ENCODE measurements at regions not wholly inside any gene's neighbourhood (a gene's known extent, or its start where the extent isn't known, plus 50 kb on each side); places are given as distances from the start of the nearest gene placed in this dataset.

- dilution Hi-C loops (cut with MboI; ENCODE audit: extremely low pct_ligation_motif_present, low sequenced_read_pairs) = no loop called here
- no peak overlapping the region for H3K4me2 ChIP-seq (ENCODE audit: insufficient read depth, low read length)
- no peaks in the 10 kb centered on the region for H3K79me2 ChIP-seq (ENCODE audit: control insufficient read depth, insufficient read depth, low read length)
- no peaks in the 10 kb centered on the region for H4K20me1 ChIP-seq (replicated peaks; ENCODE audit: control insufficient read depth, extremely low read depth, insufficient read depth, low read length)
- H2AFZ ChIP-seq (ENCODE audit: low read depth, low read length) = no peak overlapping the region
- H3K9me1 ChIP-seq (replicated peaks; ENCODE audit: control insufficient read depth, extremely low read depth, insufficient read depth, low read length) = no peaks in the 10 kb centered on the region
- H3K27me3 ChIP-seq (ENCODE audit: control insufficient read depth in 2 of 2, insufficient read depth in 2 of 2, low read length in 2 of 2) = no peaks in the 10 kb centered on the region
- H3K4me1 ChIP-seq (ENCODE audit: control insufficient read depth, extremely low read depth, insufficient read depth, low read length) = no peaks in the 10 kb centered on the region
- no peak overlapping the region for H3K27ac ChIP-seq (ENCODE audit: insufficient read depth, low read depth, low read length)
- ChIA-PET POLR2A (no interaction called here), CTCF (no interaction called here)
- no TSS peak for BruUV-seq (replicated peaks)
- DNase-seq (ENCODE audit: low read depth, low spot score) (no peak), FAIRE-seq (no peak)
- H3K4me3 ChIP-seq (replicated peaks in 1 of 3; ENCODE audit: insufficient read depth in 1 of 3, low read depth in 1 of 3, low read length in 3 of 3) = no peak overlapping the region
- intact Hi-C loops (cut with micrococcal nuclease) = no loop called here
- H3K9me3 ChIP-seq (replicated peaks; ENCODE audit: control insufficient read depth, insufficient read depth, low read length) = peaks cover 7% of the 10 kb centered on the region
- no peak overlapping the region for H3K9ac ChIP-seq (replicated peaks; ENCODE audit: extremely low read depth, insufficient read depth, low read length)
- TF ChIP-seq JUN (IDR thresholded peaks at IDR 0.05; ENCODE audit: borderline replicate concordance, insufficient read depth, insufficient read length, low read depth) = no peak
- TF ChIP-seq FOS (IDR thresholded peaks at IDR 0.05; ENCODE audit: borderline replicate concordance, insufficient read depth, low read length) = no peak
- TF ChIP-seq MYC (IDR thresholded peaks at IDR 0.05; ENCODE audit: low read depth, low read length) = no peak
- TF ChIP-seq GATA2 (IDR thresholded peaks at IDR 0.05; ENCODE audit: insufficient read depth, insufficient read length, low read depth, low read length) = no peak
- no peak for TF ChIP-seq CTCF (IDR thresholded peaks at IDR 0.05; ENCODE audit: extremely low read depth in 1 of 2, insufficient read depth in 1 of 2, low read depth in 1 of 2, low read length in 2 of 2)
- no peak for TF ChIP-seq EZH2 (IDR thresholded peaks at IDR 0.05; ENCODE audit: borderline replicate concordance, low read depth, low read length, severe bottlenecking)
- TF ChIP-seq POLR2AphosphoS5 (IDR thresholded peaks at IDR 0.05; ENCODE audit: insufficient read depth, low read depth, low read length) = no peak
- TF ChIP-seq MAX (IDR thresholded peaks at IDR 0.05; ENCODE audit: insufficient read depth, insufficient read length) = no peak
- TF ChIP-seq POLR2A (IDR thresholded peaks at IDR 0.05; ENCODE audit: low read depth, low read length) = no peak
- H3K36me3 ChIP-seq (ENCODE audit: control insufficient read depth in 2 of 2, extremely low read depth in 1 of 2, insufficient read depth in 2 of 2, low read length in 2 of 2) = no peaks in the 10 kb centered on the region
Measured at GRCh38 chr16:13376174-13376573, 474.8 kb downstream of the SHISA9 start.

Measured in endothelial cell of umbilical vein (primary cell).